Kidney epithelial cell (primary cell): ENCODE measurements at regions not wholly inside any gene's neighbourhood (a gene's known extent, or its start where the extent isn't known, plus 50 kb on each side); places are given as distances from the start of the nearest gene placed in this dataset.

ENCODE experiments used
- DNase-seq: peaks from one replicate; pipeline ENCODE4 v3.0.0-alpha.2; 2010; ENCODE audit warnings: low read depth
- H3K27me3 ChIP-seq: 2 replicates; pipeline ENCODE4 v1.6.0; 2011; ENCODE audit warnings: low read length; ENCODE audit not compliant: control insufficient read depth, insufficient read depth
- H3K36me3 ChIP-seq: 2 replicates; pipeline ENCODE4 v1.5.1; 2011; ENCODE audit warnings: low read length; ENCODE audit not compliant: control insufficient read depth, insufficient read depth
- H3K4me3 ChIP-seq: 2 replicates; pipeline ENCODE4 v1.5.1; 2011; ENCODE audit warnings: low read depth, mild to moderate bottlenecking, control low read depth, low read length
- CTCF ChIP-seq: IDR thresholded peaks from 2 replicates; pipeline ENCODE4 v1.5.1; 2011; ENCODE audit warnings: mild to moderate bottlenecking, moderate library complexity, low read length, control low read depth, inconsistent platforms; ENCODE audit not compliant: insufficient read depth, poor library complexity, severe bottlenecking

DNA sequence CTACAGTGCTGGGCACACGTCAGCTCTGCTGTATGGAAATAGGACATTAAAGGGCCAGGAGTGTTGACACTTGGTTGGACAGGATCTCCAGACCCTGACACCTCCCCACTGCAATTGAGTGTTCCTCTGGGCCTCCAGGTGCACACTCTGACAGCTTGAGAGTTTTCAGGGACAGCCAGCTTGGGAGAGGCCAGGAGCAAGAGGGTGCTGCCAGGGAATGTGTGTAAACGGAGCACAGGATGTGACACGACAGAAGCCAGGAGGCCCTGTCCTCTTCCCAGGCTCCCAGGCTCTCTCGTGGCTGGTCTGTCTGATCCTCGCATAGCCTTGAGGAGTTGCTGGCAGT, 318.1 kb upstream of the HS6ST1 start:
- Histone ChIP-seq H3K27me3 (no peaks in the 10 kb centered on the region), H3K36me3 (no peaks in the 10 kb centered on the region), H3K4me3 (no peak overlapping the region)
- DNase-seq, result no peak
- TF ChIP-seq CTCF, result no peak

DNA sequence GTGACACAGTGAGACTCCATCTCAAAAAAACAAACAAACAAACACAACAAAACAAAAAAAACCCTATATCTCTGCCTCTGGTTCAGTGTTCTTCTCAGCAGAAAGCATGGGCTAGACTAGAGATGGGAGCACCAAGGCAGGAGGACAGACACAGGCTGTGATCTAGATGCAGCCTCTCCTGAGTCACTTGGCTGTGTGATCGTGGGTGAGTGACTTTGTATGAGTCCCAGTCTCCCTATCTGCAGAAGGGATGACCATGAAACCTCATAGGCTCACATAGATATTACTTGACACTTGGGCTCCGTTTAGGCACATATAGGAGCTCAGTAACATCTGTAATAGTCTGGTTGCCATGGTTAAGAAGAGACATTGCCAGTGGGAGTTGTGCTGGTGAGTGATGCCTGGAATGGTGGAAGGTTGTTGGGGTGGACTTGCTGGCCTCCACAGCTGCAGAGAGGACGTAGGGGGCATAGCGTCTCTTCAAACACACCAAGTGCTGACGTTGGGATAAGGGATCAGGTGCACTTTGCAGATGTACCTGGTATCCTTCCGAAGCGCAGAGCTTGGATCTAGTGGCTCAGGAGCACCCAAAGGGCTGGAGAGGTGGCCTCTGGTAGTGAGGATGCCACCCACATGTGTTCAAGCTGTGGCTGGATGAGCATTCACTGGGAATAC, 318.9 kb upstream of the HS6ST1 start:
- no peaks in the 10 kb centered on the region for H3K27me3 ChIP-seq
- no peak for DNase-seq
- TF ChIP-seq CTCF, result no peak
- no peaks in the 10 kb centered on the region for H3K36me3 ChIP-seq
- no peak overlapping the region for H3K4me3 ChIP-seq

- H3K4me3 ChIP-seq, result no peak overlapping the region
- TF ChIP-seq CTCF, result no peak
- H3K27me3 ChIP-seq, result no peaks in the 10 kb centered on the region
- DNase-seq, result no peak
- no peaks in the 10 kb centered on the region for H3K36me3 ChIP-seq
These were observed 319.9 kb upstream of the HS6ST1 start for GRCh38 chr2:128638341-128639119.

DNA sequence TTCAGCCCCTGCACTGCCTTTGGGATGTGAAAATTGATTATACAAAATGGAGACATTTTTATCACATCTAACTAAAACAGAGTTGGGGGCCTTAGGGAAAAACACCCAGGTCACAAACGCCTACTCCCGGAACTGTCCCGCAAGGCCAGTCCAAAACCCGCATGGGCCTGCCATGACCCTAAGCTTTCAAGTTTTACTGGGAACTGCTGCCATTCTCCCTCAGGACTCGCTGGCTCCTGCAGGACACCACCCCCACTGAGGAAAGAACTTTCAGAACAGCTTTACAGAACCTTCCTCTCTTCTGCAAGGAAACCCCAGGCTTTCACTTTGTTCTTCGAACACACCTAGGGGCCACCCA, 320.4 kb upstream of the HS6ST1 start:
- Histone ChIP-seq H3K36me3 (no peaks in the 10 kb centered on the region), H3K4me3 (no peak overlapping the region), H3K27me3 (no peaks in the 10 kb centered on the region)
- TF ChIP-seq CTCF, result no peak
- no peak for DNase-seq

DNA sequence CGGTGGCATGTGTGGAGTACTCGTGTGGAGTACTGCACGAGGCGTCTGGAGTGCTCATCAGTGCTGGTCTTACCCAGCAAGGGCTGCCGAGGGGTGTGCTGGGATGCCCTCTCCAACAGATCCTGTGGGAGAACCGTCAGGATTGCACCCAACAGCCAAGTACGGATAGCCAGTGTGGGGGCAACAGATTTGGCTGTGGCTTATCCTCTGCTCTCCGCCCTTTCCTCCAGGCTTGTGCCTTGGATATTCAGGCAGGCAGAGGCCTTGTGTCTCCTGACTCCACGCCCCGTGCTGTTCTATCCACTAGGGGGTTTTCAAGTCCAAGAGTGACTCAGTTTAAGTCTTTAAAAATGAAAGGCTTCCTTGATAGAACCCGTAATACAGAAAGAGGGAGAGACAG, 321.0 kb upstream of the HS6ST1 start:
- Histone ChIP-seq H3K27me3 (no peaks in the 10 kb centered on the region), H3K4me3 (no peak overlapping the region), H3K36me3 (no peaks in the 10 kb centered on the region)
- no peak for DNase-seq
- TF ChIP-seq CTCF, result no peak
